ENCODE measurements at regions not wholly inside any gene's neighbourhood (a gene's known extent, or its start where the extent isn't known, plus 50 kb on each side); places are given as distances from the start of the nearest gene placed in this dataset.
"Not testable (repeated sequence)": the region's sequence is repeated elsewhere in the genome, so short reads cannot be mapped to it uniquely, and the experiment has no call there.

DNA sequence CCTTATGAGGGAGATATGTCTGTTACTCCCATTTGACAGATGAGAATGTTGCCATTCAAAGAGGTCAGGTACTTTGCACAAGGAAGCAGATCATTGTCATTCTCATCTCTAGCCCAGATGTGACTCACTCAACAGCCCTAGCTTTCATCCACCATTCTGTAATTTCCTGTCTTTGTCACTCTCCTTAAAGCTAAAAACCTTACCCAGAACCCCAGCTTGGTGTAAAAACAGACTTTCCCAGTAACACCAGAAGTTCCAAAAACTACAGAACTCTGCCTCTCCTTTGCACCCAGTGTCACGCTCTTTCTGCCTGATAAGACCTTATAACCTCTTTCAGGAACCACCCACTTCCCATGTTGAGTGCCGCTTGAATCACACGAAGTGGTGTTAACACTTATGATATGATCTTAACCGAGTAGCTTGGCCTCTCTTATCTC is 89.1 kb upstream of the SP4 start:
- Histone ChIP-seq H3K36me3 (no peaks in the 10 kb centered on the region), H3K9me3 (no peaks in the 10 kb centered on the region), H3K27me3 (no peaks in the 10 kb centered on the region), H3K4me3 (no peak overlapping the region), H3K27ac (no peak overlapping the region), H3K4me1 (no peaks in the 10 kb centered on the region)
- TF ChIP-seq, protein P1, sequence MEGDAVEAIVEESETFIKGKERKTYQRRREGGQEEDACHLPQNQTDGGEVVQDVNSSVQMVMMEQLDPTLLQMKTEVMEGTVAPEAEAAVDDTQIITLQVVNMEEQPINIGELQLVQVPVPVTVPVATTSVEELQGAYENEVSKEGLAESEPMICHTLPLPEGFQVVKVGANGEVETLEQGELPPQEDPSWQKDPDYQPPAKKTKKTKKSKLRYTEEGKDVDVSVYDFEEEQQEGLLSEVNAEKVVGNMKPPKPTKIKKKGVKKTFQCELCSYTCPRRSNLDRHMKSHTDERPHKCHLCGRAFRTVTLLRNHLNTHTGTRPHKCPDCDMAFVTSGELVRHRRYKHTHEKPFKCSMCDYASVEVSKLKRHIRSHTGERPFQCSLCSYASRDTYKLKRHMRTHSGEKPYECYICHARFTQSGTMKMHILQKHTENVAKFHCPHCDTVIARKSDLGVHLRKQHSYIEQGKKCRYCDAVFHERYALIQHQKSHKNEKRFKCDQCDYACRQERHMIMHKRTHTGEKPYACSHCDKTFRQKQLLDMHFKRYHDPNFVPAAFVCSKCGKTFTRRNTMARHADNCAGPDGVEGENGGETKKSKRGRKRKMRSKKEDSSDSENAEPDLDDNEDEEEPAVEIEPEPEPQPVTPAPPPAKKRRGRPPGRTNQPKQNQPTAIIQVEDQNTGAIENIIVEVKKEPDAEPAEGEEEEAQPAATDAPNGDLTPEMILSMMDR (IDR thresholded peaks at IDR 0.05) = no peak
- no peak for TF ChIP-seq POLR2A (IDR thresholded peaks at IDR 0.05)
- TF ChIP-seq POLR2AphosphoS5 (IDR thresholded peaks at IDR 0.05; ENCODE audit: insufficient read depth in 1 of 2, low read depth in 1 of 2) = no peak
- no peak for DNase-seq (ENCODE audit: extremely low spot score in 2 of 2)
- intact Hi-C loops (cut with DNase I) = no loop called here

DNA sequence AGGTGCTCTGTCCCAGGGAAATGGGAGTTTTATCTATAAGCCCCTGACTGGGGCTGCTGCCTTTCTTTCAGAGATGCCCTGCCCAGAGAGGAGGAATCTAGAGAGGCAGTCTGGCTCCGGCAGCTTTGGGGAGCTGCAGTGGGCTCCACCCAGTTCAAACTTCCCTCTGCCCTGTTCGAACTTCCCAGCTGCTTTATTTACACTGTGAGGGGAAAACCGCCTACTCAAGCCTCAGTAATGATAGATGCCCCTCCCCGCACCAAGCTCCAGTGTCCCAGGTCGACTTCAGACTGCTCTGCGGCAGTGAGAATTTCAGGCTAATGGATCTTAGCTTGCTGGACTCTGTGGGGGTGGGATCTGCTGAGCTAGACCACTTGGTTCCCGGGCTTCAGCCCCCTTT is 83.0 kb upstream of the SP4 start:
- H3K27ac ChIP-seq; intact Hi-C loops (cut with DNase I); H3K4me1 ChIP-seq; H3K4me3 ChIP-seq; H3K9me3 ChIP-seq; H3K36me3 ChIP-seq; H3K27me3 ChIP-seq; DNase-seq (ENCODE audit: extremely low spot score in 2 of 2): not testable (repeated sequence)

DNA sequence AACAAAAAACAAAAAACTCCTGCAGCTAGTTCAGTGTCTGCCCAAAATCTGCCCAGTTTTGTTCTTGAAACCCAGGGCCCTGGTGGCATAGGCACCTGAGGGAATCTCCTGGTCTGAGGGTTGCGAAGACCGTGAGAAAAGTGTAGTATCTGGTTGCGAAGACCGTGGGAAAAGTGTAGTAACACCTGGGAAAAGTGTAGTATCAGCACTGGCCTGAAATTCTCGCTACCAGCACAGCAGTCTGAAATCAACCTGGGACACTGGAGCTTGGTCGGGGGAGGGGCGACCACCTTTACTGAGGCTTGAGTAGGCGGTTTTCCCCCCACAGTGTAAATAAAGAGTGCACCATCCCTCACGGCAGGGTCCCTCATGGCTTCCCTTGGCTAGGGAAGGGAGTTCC is 82.5 kb upstream of the SP4 start:
- no peak overlapping the region for H3K4me3 ChIP-seq
- no peak for DNase-seq (ENCODE audit: extremely low spot score in 2 of 2)
- H3K36me3 ChIP-seq = no peaks in the 10 kb centered on the region
- no peak overlapping the region for H3K27ac ChIP-seq
- intact Hi-C loops (cut with DNase I) = no loop called here
- TF ChIP-seq POLR2A (IDR thresholded peaks at IDR 0.05) = no peak
- TF ChIP-seq, protein P1 (IDR thresholded peaks at IDR 0.05) = no peak
- no peak for TF ChIP-seq POLR2AphosphoS5 (IDR thresholded peaks at IDR 0.05; ENCODE audit: insufficient read depth in 1 of 2, low read depth in 1 of 2)
- no peaks in the 10 kb centered on the region for H3K9me3 ChIP-seq
- no peaks in the 10 kb centered on the region for H3K27me3 ChIP-seq
- H3K4me1 ChIP-seq = no peaks in the 10 kb centered on the region

DNA sequence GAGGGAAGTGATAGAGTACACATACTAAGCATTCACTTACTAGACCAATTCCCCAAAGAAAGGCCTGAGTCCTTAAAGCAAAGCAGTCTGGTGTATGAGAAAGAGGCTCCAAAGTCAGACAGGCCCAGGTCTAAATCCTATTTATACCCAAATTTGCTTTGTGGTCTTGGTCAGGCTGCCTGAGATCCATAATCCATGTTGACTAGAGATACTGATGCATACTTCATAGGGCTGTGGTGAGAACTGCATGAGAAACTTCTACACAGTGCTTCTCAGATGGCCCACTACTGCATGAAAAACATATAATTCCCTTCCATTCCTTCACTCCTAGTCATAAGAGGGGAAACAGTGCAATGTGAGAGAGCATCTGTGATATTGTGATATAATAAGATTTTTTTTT is 81.6 kb upstream of the SP4 start:
- intact Hi-C loops (cut with DNase I) = no loop called here
- H3K27ac ChIP-seq = no peak overlapping the region
- no peaks in the 10 kb centered on the region for H3K36me3 ChIP-seq
- H3K4me3 ChIP-seq = no peak overlapping the region
- TF ChIP-seq POLR2AphosphoS5 (IDR thresholded peaks at IDR 0.05; ENCODE audit: insufficient read depth in 1 of 2, low read depth in 1 of 2) = no peak
- TF ChIP-seq, protein P1 (IDR thresholded peaks at IDR 0.05) = no peak
- no peak for TF ChIP-seq POLR2A (IDR thresholded peaks at IDR 0.05)
- no peaks in the 10 kb centered on the region for H3K9me3 ChIP-seq
- H3K4me1 ChIP-seq = no peaks in the 10 kb centered on the region
- no peak for DNase-seq (ENCODE audit: extremely low spot score in 2 of 2)
- no peaks in the 10 kb centered on the region for H3K27me3 ChIP-seq

DNA sequence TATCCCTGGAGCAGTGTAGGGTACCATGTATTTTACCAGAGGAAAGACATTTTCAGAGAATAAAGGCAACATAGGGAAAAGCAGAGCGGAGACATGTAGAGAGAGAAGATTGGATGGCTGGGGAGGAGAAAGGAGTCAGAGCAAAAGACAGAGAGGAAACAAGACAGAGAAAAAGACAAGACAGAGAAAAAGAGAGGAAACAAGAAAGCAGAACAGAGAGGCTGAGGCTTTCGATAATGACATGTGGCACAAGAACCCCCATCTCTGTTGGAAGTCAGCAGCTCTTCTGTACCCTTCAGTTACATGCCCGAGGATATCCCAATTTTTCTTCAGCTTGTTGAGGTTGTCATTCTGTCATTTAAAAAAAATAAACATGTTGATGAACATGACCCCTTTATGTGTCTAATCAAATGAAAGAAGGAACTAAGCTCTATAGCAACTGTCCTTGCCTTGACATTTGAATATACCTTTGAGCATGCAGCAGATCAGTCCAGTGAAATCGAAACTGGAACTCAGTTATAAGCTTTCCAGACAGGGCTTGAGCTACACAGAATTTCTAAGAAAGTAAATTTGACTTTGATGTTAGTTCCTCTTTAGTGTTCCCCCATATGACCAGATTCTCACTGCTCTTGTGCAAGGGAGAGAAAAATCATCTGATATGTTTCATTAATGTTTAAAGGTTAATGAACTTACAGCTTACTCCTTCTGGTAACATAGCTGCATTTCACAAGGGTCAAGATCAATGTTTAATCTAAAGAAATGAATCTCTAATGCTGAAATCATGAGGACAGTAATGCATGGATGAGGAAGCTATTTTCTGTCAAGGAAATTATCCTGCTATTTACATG is 75.1 kb upstream of the SP4 start:
- Histone ChIP-seq H3K27ac (no peak overlapping the region), H3K27me3 (no peaks in the 10 kb centered on the region), H3K36me3 (no peaks in the 10 kb centered on the region), H3K4me3 (no peak overlapping the region), H3K9me3 (no peaks in the 10 kb centered on the region), H3K4me1 (no peaks in the 10 kb centered on the region)
- no peak for TF ChIP-seq POLR2A (IDR thresholded peaks at IDR 0.05)
- TF ChIP-seq POLR2AphosphoS5 (IDR thresholded peaks at IDR 0.05; ENCODE audit: insufficient read depth in 1 of 2, low read depth in 1 of 2) = no peak
- TF ChIP-seq, protein P1 (IDR thresholded peaks at IDR 0.05) = no peak
- DNase-seq (ENCODE audit: extremely low spot score in 2 of 2) = no peak
- intact Hi-C loops (cut with DNase I) = no loop called here
